ENCODE measurements at regions not wholly inside any gene's neighbourhood (a gene's known extent, or its start where the extent isn't known, plus 50 kb on each side); places are given as distances from the start of the nearest gene placed in this dataset.

DNA sequence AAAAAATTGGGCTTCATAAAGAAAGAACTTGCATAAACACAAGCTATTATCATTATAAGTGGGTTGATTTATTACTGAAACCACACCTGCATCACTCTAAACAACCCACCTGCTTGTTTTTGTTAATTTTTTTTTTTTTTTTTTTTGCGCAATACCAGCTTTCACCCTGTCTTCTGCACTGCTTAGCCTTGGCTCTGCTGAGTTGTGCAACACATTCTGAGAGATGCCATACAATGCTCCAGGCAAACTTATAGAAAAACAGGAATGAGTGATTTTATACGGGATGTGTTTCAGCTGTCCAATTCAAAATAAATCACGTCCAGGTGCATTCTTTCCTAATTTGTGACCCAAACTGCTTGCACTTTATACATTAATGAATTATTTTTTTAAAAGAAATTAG is 923.6 kb downstream of the GATA3 start:
- DNase-seq (ENCODE audit: low spot score): no peak

DNA sequence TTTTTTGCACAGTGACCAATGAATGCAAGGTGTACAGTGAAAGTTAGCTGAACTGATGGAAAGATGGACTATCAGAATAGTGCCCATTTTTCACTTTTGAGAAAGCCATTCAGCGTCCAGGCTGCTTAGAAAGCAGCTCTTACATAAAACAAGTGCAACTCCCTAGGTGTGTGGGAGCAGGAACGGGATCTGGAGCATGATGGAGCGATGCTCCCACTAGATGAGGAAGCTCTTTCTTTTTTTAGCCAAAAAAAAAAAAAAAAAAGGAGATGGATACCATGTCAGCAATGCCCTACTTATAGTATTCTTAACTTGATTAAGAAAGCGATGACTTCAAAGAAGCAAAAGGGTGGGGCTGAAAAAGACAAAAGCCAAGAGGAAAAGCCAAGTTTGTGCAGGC is 925.5 kb downstream of the GATA3 start:
- no peak for DNase-seq (ENCODE audit: low spot score)

GRCh38 chr10:8981277-8981676 is 926.8 kb downstream of the GATA3 start:
- no peak for DNase-seq (ENCODE audit: low spot score)

DNA sequence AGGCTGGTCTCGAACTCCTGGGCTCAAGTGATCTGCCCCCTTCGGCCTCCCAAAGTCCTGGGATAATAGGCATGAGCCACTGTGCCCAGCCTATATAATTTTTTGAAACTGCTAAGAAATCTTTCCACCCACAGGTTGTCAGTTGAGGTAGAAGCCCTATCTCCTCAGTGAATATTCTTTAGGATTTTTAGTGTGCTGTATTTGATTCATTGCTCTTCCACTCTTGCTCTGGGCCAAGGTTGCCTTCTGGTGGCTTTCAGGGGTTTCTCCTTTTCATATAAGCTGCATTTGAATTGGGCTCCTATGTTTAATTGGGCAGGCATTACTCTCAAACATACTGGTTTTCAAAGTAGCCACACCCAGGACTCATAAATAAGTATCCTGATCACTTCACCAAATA is 931.2 kb downstream of the GATA3 start:
- DNase-seq (ENCODE audit: low spot score): no peak

- no peak for DNase-seq (ENCODE audit: low spot score)
Measured at GRCh38 chr10:8986975-8987374, 932.5 kb downstream of the GATA3 start.

GRCh38 chr10:8987712-8988111 is 933.2 kb downstream of the GATA3 start:
- DNase-seq (ENCODE audit: low spot score): no peak

DNA sequence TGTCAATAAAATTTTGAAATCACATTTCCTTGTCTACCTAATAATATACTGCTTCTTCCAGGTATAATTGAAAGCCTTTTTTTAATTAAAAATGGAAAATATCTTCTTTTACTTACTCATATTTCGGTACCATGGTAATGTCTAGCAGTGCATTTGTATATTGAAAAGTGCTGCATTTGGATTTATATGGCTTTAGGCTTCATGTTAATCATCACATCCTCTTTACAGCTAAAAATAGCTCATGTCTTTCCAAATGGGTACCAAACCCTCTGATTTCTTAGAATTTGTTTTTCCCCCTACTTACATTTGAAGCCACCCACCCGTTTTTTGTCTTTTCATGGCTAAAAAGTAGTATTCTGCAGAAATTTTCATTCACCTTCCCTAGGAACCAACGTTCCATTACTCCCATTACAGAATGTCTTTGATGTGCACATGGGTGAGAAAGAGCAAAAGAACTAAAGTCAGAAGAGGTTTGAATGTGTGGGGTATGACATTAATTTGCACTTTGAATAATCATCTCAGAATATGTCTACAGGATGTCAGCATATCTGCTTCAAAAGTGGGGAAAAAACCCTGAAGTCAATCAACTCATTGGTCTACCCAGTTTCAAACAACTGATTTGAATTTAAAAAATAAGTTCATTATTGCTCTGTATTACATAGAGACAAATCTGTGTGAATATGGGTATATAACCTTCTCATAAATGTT is 935.9 kb downstream of the GATA3 start:
- no peak for DNase-seq (ENCODE audit: low spot score)

DNA sequence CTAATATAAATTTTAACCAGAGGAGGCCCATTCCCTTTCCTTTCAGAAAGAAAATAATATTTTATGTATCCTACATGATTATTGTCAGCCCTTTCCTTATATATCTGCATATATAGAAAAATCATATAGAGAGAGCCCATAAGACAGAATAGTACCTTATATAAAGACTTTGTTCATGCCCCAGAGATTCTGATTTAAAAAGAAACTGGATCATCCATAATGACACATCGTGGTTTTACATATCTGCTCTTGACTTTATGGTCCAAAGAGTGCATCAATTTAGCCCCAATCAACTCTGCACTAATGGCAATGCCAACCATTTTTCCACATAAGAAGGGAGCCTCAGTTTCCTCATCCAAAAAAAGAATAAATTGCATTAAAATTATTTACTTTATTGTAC is 937.5 kb downstream of the GATA3 start:
- no peak for DNase-seq (ENCODE audit: low spot score)

- DNase-seq (ENCODE audit: low spot score): no peak
Measured at GRCh38 chr10:8993864-8994263, 939.4 kb downstream of the GATA3 start.

- no peak for DNase-seq (ENCODE audit: low spot score)
Measured at GRCh38 chr10:8998751-8999150, 944.3 kb downstream of the GATA3 start.

DNA sequence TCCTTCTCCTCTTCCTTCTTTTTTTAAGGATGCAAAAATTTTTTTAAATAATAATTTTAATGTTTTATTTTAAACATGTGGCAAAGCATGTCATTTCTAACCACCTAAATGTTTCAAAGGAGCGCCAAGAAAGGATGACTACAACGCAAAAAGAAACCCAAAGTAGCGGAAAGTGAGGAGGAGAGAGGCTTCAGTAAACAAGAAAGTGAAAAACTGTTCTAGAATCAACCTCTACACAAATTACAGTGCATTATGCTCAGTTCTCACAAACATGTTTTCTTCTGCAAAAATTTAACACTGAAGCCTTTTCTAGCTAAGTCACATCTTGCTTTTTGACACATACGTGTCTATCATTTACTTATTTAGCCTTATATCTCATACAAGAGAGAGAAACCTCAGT is 948.6 kb downstream of the GATA3 start:
- no peak for DNase-seq (ENCODE audit: low spot score)

DNA sequence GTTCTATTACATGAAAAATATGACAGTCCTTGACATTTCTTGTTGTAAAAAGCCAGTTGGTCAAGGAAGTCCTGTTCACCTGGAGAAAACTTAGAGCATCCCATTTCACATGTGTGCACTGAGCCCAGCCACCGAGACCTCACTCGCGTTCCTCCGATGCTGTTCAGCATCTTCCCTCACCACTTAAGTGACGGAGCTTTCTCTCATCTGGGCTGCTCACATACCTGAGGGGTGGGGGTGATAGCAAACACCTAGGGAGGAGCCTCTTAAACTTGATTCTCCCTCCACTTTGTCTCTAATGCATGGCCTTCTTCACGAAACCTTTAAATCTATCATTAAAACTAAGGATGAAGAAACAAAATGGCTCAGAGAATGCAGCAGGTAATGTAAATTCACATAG is 950.2 kb downstream of the GATA3 start:
- no peak for DNase-seq (ENCODE audit: low spot score)

DNA sequence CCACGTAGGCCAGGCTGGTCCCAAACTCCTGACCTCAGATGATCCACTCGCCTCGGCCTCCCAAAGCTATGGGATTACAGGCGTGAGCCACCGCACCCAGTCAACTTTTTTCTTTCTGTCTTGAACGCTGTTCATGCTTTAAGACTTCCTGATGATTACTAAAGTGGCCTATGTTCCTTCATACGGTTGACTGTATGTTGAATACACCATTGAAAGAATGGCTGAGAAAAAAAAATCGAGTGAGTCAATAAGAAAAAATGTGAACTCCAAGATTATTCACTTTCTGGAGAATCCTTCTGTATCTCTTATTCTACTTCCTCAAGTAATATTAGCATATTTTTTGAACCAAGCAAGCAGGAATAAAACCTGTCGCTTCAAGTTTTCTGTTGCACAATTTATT is 955.0 kb downstream of the GATA3 start:
- no peak for DNase-seq (ENCODE audit: low spot score)

- no peak for DNase-seq (ENCODE audit: low spot score)
Measured at GRCh38 chr10:9010093-9010492, 955.6 kb downstream of the GATA3 start.

GRCh38 chr10:9010931-9011670 is 956.6 kb downstream of the GATA3 start:
- DNase-seq (ENCODE audit: low spot score): no peak

- DNase-seq (ENCODE audit: low spot score): no peak
Measured at GRCh38 chr10:9012312-9012711, 957.8 kb downstream of the GATA3 start.

- DNase-seq (ENCODE audit: low spot score): no peak
Measured at GRCh38 chr10:9015005-9015404, 960.5 kb downstream of the GATA3 start.

GRCh38 chr10:9015447-9015846 is 961.0 kb downstream of the GATA3 start:
- no peak for DNase-seq (ENCODE audit: low spot score)

GRCh38 chr10:9016930-9017329 is 962.4 kb downstream of the GATA3 start:
- no peak for DNase-seq (ENCODE audit: low spot score)

- no peak for DNase-seq (ENCODE audit: low spot score)
Measured at GRCh38 chr10:9018195-9019173, 964.0 kb downstream of the GATA3 start.

- no peak for DNase-seq (ENCODE audit: low spot score)
Measured at GRCh38 chr10:9023206-9023605, 968.7 kb downstream of the GATA3 start.

DNA sequence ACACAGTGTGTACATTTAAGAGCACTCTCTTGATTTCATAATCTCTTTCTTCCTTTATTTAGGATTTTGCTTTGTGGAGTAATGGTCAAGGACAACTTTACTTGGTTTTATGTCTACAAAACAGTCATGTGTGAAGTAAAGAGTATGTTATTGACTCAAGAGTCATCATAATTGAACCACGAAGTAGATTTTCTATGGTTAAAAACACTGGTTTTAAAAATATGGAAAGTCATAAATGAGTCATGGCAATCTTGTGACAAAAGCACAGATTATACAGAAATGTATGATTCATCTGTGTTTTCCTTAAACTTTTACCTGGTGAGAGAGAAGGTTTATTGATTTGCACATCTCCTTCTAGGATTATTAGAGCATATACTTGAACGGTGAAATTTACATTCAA is 969.7 kb downstream of the GATA3 start:
- no peak for DNase-seq (ENCODE audit: low spot score)
